C4-2B (cell line): ENCODE measurements at regions not wholly inside any gene's neighbourhood (a gene's known extent, or its start where the extent isn't known, plus 50 kb on each side); places are given as distances from the start of the nearest gene placed in this dataset.

Experiments
- ZFX ChIP-seq: fragments of 450-650 bp; IDR thresholded peaks from 2 replicates; pipeline ENCODE4 v1.6.1; 2017
- TF ChIP-seq, protein P1 (sequence below): fragments of 450-650 bp; conservative IDR thresholded peaks from 2 replicates; pipeline ENCODE4 v1.5.1; 2017; ENCODE audit warnings: mild to moderate bottlenecking

DNA sequence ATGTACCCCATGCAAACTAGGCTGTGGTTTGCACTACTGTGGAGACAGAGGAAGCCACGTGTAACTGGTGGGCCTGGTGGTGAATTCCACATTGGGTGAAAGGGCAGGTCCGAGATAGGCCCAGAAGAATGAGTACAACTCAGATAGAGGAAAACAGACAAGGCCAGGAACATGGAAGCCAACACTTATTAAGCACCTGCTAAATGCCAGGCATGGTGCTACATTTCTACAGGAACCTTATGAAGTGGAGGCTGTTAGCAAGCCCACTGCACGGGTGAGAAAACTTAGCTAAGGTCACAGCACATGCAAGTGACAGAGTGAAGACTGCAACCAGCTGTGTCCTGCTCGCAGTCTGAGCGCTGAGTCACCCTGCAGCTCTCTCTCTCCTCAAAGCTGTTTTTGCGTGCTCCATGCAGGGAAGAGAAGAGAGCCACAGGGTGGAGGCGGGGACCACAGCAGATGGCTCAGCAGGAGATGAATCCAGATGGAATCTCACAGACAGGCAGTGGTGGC is 65.5 kb upstream of the SPTLC1 start:
- TF ChIP-seq, protein P1, sequence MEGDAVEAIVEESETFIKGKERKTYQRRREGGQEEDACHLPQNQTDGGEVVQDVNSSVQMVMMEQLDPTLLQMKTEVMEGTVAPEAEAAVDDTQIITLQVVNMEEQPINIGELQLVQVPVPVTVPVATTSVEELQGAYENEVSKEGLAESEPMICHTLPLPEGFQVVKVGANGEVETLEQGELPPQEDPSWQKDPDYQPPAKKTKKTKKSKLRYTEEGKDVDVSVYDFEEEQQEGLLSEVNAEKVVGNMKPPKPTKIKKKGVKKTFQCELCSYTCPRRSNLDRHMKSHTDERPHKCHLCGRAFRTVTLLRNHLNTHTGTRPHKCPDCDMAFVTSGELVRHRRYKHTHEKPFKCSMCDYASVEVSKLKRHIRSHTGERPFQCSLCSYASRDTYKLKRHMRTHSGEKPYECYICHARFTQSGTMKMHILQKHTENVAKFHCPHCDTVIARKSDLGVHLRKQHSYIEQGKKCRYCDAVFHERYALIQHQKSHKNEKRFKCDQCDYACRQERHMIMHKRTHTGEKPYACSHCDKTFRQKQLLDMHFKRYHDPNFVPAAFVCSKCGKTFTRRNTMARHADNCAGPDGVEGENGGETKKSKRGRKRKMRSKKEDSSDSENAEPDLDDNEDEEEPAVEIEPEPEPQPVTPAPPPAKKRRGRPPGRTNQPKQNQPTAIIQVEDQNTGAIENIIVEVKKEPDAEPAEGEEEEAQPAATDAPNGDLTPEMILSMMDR: no peak
- no peak for TF ChIP-seq ZFX
